Sigmoid colon (tissue), 3 donors: ENCODE measurements at regions not wholly inside any gene's neighbourhood (a gene's known extent, or its start where the extent isn't known, plus 50 kb on each side); places are given as distances from the start of the nearest gene placed in this dataset.

ENCODE experiments used
- CTCF ChIP-seq, 4 experiments: fragments of 450-650 bp in 3 of 4; fragments of 200-600 bp in 1 of 4; IDR thresholded peaks; one replicate each; pipeline ENCODE4 v1.5.1; 2016 to 2019; ENCODE audit warnings: antibody characterized with exemption in 4 of 4, mild to moderate bottlenecking in 3 of 4, moderate library complexity in 2 of 4
- POLR2A ChIP-seq, 2 donors: fragments of 450-650 bp; IDR thresholded peaks; one replicate each; pipeline ENCODE4 v1.6.1; 2016; ENCODE audit warnings: antibody characterized with exemption in 2 of 2, mild to moderate bottlenecking in 2 of 2, moderate library complexity in 2 of 2

GRCh38 chr2:150824118-150824517 lies 336.7 kb upstream of the RND3 start:
- no peak for TF ChIP-seq CTCF (IDR thresholded peaks at IDR 0.05)
- TF ChIP-seq POLR2A (IDR thresholded peaks at IDR 0.05): no peak
